Prostate gland (tissue), 2 donors: ENCODE measurements at regions not wholly inside any gene's neighbourhood (a gene's known extent, or its start where the extent isn't known, plus 50 kb on each side); places are given as distances from the start of the nearest gene placed in this dataset.

ENCODE experiments used
- CTCF ChIP-seq, 4 experiments: fragments of 200-600 bp in 2 of 4; fragments of 450-650 bp in 2 of 4; sonication (generic) in 2 of 4; IDR thresholded peaks; 1 replicate in 3 of 4; 2 replicates in 1 of 4; pipeline ENCODE4 v1.5.1; 2016 to 2019; ENCODE audit warnings: antibody characterized with exemption in 4 of 4, mild to moderate bottlenecking in 2 of 4, moderate library complexity in 2 of 4
- POLR2A ChIP-seq: fragments of 450-650 bp; IDR thresholded peaks from one replicate; pipeline ENCODE4 v1.6.1; 2016; ENCODE audit warnings: antibody characterized with exemption, mild to moderate bottlenecking
- POLR2AphosphoS5 ChIP-seq: sonication (generic); formaldehyde crosslinking; IDR thresholded peaks from one replicate; pipeline ENCODE4 v1.6.1; 2017; ENCODE audit warnings: antibody characterized with exemption

GRCh38 chr18:38241216-38241615 is 675.6 kb upstream of the CELF4 start:
- TF ChIP-seq CTCF (IDR thresholded peaks at IDR 0.05): no peak
- no peak for TF ChIP-seq POLR2AphosphoS5
- no peak for TF ChIP-seq POLR2A
